ENCODE measurements at regions not wholly inside any gene's neighbourhood (a gene's known extent, or its start where the extent isn't known, plus 50 kb on each side); places are given as distances from the start of the nearest gene placed in this dataset.
"Not testable (repeated sequence)": the region's sequence is repeated elsewhere in the genome, so short reads cannot be mapped to it uniquely, and the experiment has no call there.

- DNase-seq (ENCODE audit: low read depth in 3 of 3, low spot score in 1 of 3), result no peak
Measured at GRCh38 chr18:73688851-73689711, 458.6 kb downstream of the FBXO15 start.

- no peak for DNase-seq (ENCODE audit: low read depth in 3 of 3, low spot score in 1 of 3)
Measured at GRCh38 chr18:73688161-73688560, 459.5 kb downstream of the FBXO15 start.

GRCh38 chr18:73684647-73685046 is 463.0 kb downstream of the FBXO15 start:
- DNase-seq (ENCODE audit: low read depth in 3 of 3, low spot score in 1 of 3), result no peak

- DNase-seq (ENCODE audit: low read depth in 3 of 3, low spot score in 1 of 3), result no peak
Measured at GRCh38 chr18:73683409-73684238, 464.0 kb downstream of the FBXO15 start.

GRCh38 chr18:73681912-73682311 is 465.7 kb downstream of the FBXO15 start:
- no peak for DNase-seq (ENCODE audit: low read depth in 3 of 3, low spot score in 1 of 3)

- no peak for DNase-seq (ENCODE audit: low read depth in 3 of 3, low spot score in 1 of 3)
Measured at GRCh38 chr18:73681398-73681797, 466.2 kb downstream of the FBXO15 start.

- DNase-seq (ENCODE audit: low read depth in 3 of 3, low spot score in 1 of 3), result no peak
Measured at GRCh38 chr18:73679941-73680712, 467.5 kb downstream of the FBXO15 start.

- no peak for DNase-seq (ENCODE audit: low read depth in 3 of 3, low spot score in 1 of 3)
Measured at GRCh38 chr18:73677450-73677849, 470.2 kb downstream of the FBXO15 start.

- no peak for DNase-seq (ENCODE audit: low read depth in 3 of 3, low spot score in 1 of 3)
Measured at GRCh38 chr18:73674125-73674865, 473.3 kb downstream of the FBXO15 start.

GRCh38 chr18:73671480-73671879 is 476.2 kb downstream of the FBXO15 start:
- DNase-seq (ENCODE audit: low read depth in 3 of 3, low spot score in 1 of 3), result not testable (repeated sequence)

- DNase-seq (ENCODE audit: low read depth in 3 of 3, low spot score in 1 of 3), result no peak
Measured at GRCh38 chr18:73670524-73670923, 477.1 kb downstream of the FBXO15 start.

GRCh38 chr18:73670039-73670438 is 477.6 kb downstream of the FBXO15 start:
- DNase-seq (ENCODE audit: low read depth in 3 of 3, low spot score in 1 of 3), result no peak

- DNase-seq (ENCODE audit: low read depth in 3 of 3, low spot score in 1 of 3), result no peak
Measured at GRCh38 chr18:73669297-73669696, 478.3 kb downstream of the FBXO15 start.

GRCh38 chr18:73668051-73668450 is 479.6 kb downstream of the FBXO15 start:
- no peak for DNase-seq (ENCODE audit: low read depth in 3 of 3, low spot score in 1 of 3)

GRCh38 chr18:73666772-73667171 is 480.9 kb downstream of the FBXO15 start:
- no peak for DNase-seq (ENCODE audit: low read depth in 3 of 3, low spot score in 1 of 3)

GRCh38 chr18:73664896-73665295 is 482.7 kb downstream of the FBXO15 start:
- DNase-seq (ENCODE audit: low read depth in 3 of 3, low spot score in 1 of 3), result no peak

- DNase-seq (ENCODE audit: low read depth in 3 of 3, low spot score in 1 of 3), result no peak
Measured at GRCh38 chr18:73663581-73663980, 484.1 kb downstream of the FBXO15 start.

GRCh38 chr18:73662421-73662820 is 485.2 kb downstream of the FBXO15 start:
- DNase-seq (ENCODE audit: low read depth in 3 of 3, low spot score in 1 of 3), result no peak

- DNase-seq (ENCODE audit: low read depth in 3 of 3, low spot score in 1 of 3), result no peak
Measured at GRCh38 chr18:73660931-73661856, 486.4 kb downstream of the FBXO15 start.

GRCh38 chr18:73656691-73657090 is 490.9 kb downstream of the FBXO15 start:
- DNase-seq (ENCODE audit: low read depth in 3 of 3, low spot score in 1 of 3), result no peak

Measured in stimulated activated CD4-positive, alpha-beta T cell treated with anti-CD3 and anti-CD28 coated beads, TNF-alpha, amount 100 ng/mL, for 1 hour (primary cell).